Colonic mucosa (tissue), 4 donors: ENCODE measurements at regions not wholly inside any gene's neighbourhood (a gene's known extent, or its start where the extent isn't known, plus 50 kb on each side); places are given as distances from the start of the nearest gene placed in this dataset.

ENCODE experiments used
- DNase-seq: peaks from one replicate; pipeline ENCODE4 v3.0.0-alpha.2; 2020
- H3K27ac ChIP-seq: fragments of 200-600 bp; one replicate; pipeline ENCODE4 v1.8.0; 2021
- H3K27me3 ChIP-seq: fragments of 200-600 bp; one replicate; pipeline ENCODE4 v1.8.0; 2021
- H3K36me3 ChIP-seq: fragments of 200-600 bp; one replicate; pipeline ENCODE4 v1.8.0; 2021
- H3K4me1 ChIP-seq: fragments of 200-600 bp; one replicate; pipeline ENCODE4 v1.8.0; 2021; ENCODE audit warnings: mild to moderate bottlenecking
- H3K4me3 ChIP-seq: fragments of 200-600 bp; one replicate; pipeline ENCODE4 v1.8.0; 2021
- H3K9ac ChIP-seq, 2 donors: one replicate each; pipeline ENCODE4 v1.7.0; 2013; ENCODE audit warnings: control low read depth in 2 of 2, low read depth in 2 of 2, low read length in 2 of 2
- H3K9me3 ChIP-seq: fragments of 200-600 bp; one replicate; pipeline ENCODE4 v1.8.0; 2021
- intact Hi-C: fragments of 100-400 bp; cut with DNase I; formaldehyde crosslinking; loops from one replicate; pipeline ENCODE4 v1.14.1; 2022
- TF ChIP-seq, protein P1 (sequence below): fragments of 200-600 bp; IDR thresholded peaks from one replicate; pipeline ENCODE4 v1.8.0; 2022; ENCODE audit warnings: antibody characterized with exemption, mild to moderate bottlenecking
- donor health status: healthy.
- donor health status: DM: no; HTN: no; CAD: no.
- donor health status: DM: no; HTN: no; CAD: no.

- TF ChIP-seq, protein P1, sequence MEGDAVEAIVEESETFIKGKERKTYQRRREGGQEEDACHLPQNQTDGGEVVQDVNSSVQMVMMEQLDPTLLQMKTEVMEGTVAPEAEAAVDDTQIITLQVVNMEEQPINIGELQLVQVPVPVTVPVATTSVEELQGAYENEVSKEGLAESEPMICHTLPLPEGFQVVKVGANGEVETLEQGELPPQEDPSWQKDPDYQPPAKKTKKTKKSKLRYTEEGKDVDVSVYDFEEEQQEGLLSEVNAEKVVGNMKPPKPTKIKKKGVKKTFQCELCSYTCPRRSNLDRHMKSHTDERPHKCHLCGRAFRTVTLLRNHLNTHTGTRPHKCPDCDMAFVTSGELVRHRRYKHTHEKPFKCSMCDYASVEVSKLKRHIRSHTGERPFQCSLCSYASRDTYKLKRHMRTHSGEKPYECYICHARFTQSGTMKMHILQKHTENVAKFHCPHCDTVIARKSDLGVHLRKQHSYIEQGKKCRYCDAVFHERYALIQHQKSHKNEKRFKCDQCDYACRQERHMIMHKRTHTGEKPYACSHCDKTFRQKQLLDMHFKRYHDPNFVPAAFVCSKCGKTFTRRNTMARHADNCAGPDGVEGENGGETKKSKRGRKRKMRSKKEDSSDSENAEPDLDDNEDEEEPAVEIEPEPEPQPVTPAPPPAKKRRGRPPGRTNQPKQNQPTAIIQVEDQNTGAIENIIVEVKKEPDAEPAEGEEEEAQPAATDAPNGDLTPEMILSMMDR: no peak
- Histone ChIP-seq H3K9me3 (no peaks in the 10 kb centered on the region), H3K27ac (no peak overlapping the region)
Observed at GRCh38 chr3:161573136-161573535, 76.5 kb downstream of the OTOL1 start.

GRCh38 chr3:161575901-161576300, 79.3 kb downstream of the OTOL1 start:
- no peaks in the 10 kb centered on the region for H3K27me3 ChIP-seq
- H3K27ac ChIP-seq: no peak overlapping the region
- H3K4me1 ChIP-seq: no peaks in the 10 kb centered on the region
- intact Hi-C loops: no loop called here
- no peak overlapping the region for H3K4me3 ChIP-seq
- TF ChIP-seq, protein P1: no peak
- no peaks in the 10 kb centered on the region for H3K36me3 ChIP-seq
- no peak for DNase-seq
- no peak overlapping the region for H3K9ac ChIP-seq
- no peaks in the 10 kb centered on the region for H3K9me3 ChIP-seq

More at GRCh38 chr3:161573136-161573535, 76.5 kb downstream of the OTOL1 start:
- no peaks in the 10 kb centered on the region for H3K27me3 ChIP-seq
- intact Hi-C loops: no loop called here
- DNase-seq: no peak
- H3K4me3 ChIP-seq: no peak overlapping the region
- H3K36me3 ChIP-seq: no peaks in the 10 kb centered on the region
- no peaks in the 10 kb centered on the region for H3K4me1 ChIP-seq
- H3K9ac ChIP-seq: no peak overlapping the region

DNA sequence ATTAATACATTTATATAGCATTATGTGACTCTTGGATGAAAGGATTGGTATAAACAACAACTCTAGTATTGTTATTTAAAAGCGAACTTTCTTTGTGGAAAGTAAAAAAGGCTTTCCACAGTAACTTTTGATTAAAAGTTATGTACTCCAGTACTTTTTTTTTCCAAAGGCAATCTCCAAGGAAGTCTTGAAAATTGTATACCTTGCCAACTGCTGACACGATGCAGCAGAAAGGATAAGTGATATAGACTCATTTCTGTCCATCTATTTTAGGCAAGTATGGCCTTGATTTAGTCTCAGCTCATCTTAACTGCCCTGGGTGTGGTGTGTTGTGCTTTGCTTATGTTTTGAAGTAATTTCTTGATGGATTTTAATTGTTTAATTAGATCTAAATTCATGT, 79.7 kb downstream of the OTOL1 start:
- no peaks in the 10 kb centered on the region for H3K36me3 ChIP-seq
- H3K4me1 ChIP-seq: no peaks in the 10 kb centered on the region
- no peak for DNase-seq
- intact Hi-C loops: no loop called here
- H3K9ac ChIP-seq: no peak overlapping the region
- TF ChIP-seq, protein P1: no peak
- H3K9me3 ChIP-seq: no peaks in the 10 kb centered on the region
- H3K27me3 ChIP-seq: no peaks in the 10 kb centered on the region
- H3K4me3 ChIP-seq: no peak overlapping the region
- H3K27ac ChIP-seq: no peak overlapping the region

DNA sequence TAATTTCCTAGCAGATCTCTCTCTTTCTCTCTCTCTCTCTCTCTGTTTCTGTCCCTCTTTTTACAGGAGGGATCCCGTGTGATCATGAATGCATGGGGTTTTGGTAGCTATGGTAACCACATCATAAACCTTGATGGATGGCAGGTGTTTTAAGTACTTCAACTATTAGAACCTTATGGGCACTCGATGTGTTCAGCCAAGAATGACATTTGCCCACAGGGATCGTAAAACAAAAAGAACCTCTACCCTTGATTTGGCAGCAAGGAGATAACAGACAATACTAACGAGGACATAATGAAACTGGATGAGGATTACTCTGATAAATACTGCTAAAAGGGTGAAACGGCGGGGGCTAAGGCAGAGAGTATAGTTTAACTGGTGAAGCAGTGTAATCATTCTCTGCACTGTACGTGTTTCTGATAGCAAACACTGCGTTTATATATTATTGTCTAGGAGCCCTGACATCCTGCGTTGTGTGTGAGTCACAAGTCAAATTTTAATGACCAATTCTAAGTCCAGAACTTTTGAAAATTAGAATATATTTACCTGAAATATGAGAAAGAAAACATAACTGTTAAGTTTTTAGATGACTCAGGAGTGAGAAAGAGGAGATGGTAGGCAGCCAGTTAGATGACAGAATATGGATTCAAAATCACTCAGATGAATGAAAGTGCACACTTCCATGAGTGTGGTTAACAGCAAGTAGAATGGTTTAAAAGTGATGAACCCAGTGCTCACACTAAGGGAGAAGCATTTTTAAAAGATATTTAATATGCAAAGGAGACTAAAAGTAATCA, 80.3 kb downstream of the OTOL1 start:
- TF ChIP-seq, protein P1: no peak
- no peaks in the 10 kb centered on the region for H3K36me3 ChIP-seq
- DNase-seq: no peak
- no peaks in the 10 kb centered on the region for H3K9me3 ChIP-seq
- no peak overlapping the region for H3K27ac ChIP-seq
- intact Hi-C loops: no loop called here
- no peak overlapping the region for H3K4me3 ChIP-seq
- no peaks in the 10 kb centered on the region for H3K27me3 ChIP-seq
- no peaks in the 10 kb centered on the region for H3K4me1 ChIP-seq
- H3K9ac ChIP-seq: no peak overlapping the region

DNA sequence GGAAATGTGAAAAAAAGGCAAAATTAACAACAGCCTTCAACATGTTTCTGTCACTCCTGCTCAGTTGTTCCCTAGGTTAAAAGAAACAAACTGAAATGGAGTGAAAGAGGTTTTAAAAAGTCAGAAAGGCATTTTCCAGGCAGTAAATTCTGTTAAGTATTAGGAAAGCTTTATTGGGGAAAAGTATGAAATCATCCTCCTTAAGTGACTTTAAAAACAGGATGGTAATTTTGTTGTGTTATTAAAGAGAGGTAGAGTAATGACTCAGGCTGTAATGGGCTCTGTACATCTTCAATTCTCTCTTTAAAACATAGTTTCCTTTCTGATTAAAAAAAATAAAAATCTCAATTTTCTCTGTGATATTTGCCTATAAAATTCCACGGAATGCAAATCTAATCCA, 81.1 kb downstream of the OTOL1 start:
- Histone ChIP-seq H3K27me3 (no peaks in the 10 kb centered on the region), H3K9ac (no peak overlapping the region), H3K4me1 (no peaks in the 10 kb centered on the region), H3K36me3 (no peaks in the 10 kb centered on the region), H3K27ac (no peak overlapping the region), H3K9me3 (no peaks in the 10 kb centered on the region), H3K4me3 (no peak overlapping the region)
- intact Hi-C loops: no loop called here
- TF ChIP-seq, protein P1: no peak
- DNase-seq: no peak
